GM23338 (cell line): ENCODE measurements at regions not wholly inside any gene's neighbourhood (a gene's known extent, or its start where the extent isn't known, plus 50 kb on each side); places are given as distances from the start of the nearest gene placed in this dataset.

Experiments
- CREB1 ChIP-seq: fragments of 250-450 bp; sonication (Bioruptor Pico); IDR thresholded peaks from 2 replicates; pipeline ENCODE4 v1.5.0; 2020; ENCODE audit warnings: low read depth, mild to moderate bottlenecking, moderate library complexity
- EZH2 ChIP-seq: fragments of 200-600 bp; sonication (generic); IDR thresholded peaks from one replicate; pipeline ENCODE4 v1.8.0; 2017; ENCODE audit warnings: antibody characterized with exemption, mild to moderate bottlenecking, low read depth; ENCODE audit not compliant: unreplicated experiment
- EZH2phosphoT487 ChIP-seq: fragments of 200-600 bp; sonication (generic); IDR thresholded peaks from one replicate; pipeline ENCODE4 v1.8.1; 2018; ENCODE audit warnings: antibody characterized with exemption; ENCODE audit not compliant: unreplicated experiment
- JUNB ChIP-seq: IDR thresholded peaks from one replicate; pipeline ENCODE4 v1.6.1; 2016; ENCODE audit warnings: antibody characterized with exemption; ENCODE audit not compliant: unreplicated experiment
- NANOG ChIP-seq: IDR thresholded peaks from 2 replicates; pipeline ENCODE4 v1.6.1; 2016; ENCODE audit warnings: antibody characterized with exemption, borderline replicate concordance
- POLR2AphosphoS5 ChIP-seq: IDR thresholded peaks from 2 replicates; pipeline ENCODE4 v1.6.1; 2016; ENCODE audit warnings: antibody characterized with exemption, low read depth
- ZNF114 ChIP-seq: fragments of 250-450 bp; sonication (Bioruptor Pico); IDR thresholded peaks from 2 replicates; pipeline ENCODE4 v1.5.0; 2020; ENCODE audit warnings: mild to moderate bottlenecking, moderate library complexity
- TF ChIP-seq, protein P1 (sequence below), 2 experiments: fragments of 200-600 bp in 1 of 2; sonication (generic) in 1 of 2; conservative IDR thresholded peaks; 2 replicates each; pipeline versions ENCODE4 v1.5.1 to v1.6.1; 2016 to 2017; ENCODE audit warnings: antibody characterized with exemption in 2 of 2, low read depth in 2 of 2, mild to moderate bottlenecking in 2 of 2, moderate library complexity in 1 of 2
- TF ChIP-seq, protein P2 (sequence below): IDR thresholded peaks from one replicate; pipeline ENCODE4 v1.6.1; 2018; ENCODE audit warnings: antibody characterized with exemption; ENCODE audit not compliant: unreplicated experiment
- TF ChIP-seq, protein P3 (sequence below): IDR thresholded peaks from 2 replicates; pipeline ENCODE4 v1.6.1; 2016; ENCODE audit warnings: antibody characterized with exemption
- TF ChIP-seq, protein P4 (sequence below): fragments of 250-450 bp; sonication (Bioruptor Pico); IDR thresholded peaks from 2 replicates; pipeline ENCODE4 v1.5.0; 2020; ENCODE audit warnings: mild to moderate bottlenecking, moderate library complexity

DNA sequence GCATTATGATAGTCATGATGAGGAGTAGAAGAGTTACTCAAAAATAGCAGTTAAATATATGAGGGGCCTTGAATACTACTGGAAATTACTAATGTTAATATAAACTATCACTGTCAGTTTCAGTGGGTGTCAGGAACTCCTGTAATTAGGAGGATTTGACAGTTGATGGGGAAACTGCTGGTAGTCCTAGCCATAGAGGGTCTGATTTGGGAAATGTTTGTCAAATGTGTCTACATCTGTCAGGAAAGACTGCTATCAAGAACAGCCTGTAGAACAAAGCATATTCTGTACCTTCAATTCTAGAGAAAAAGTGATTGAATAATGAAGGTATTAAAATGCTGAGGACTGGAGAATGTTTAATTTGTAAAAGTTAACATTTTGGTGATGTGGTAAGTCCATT, 567.9 kb downstream of the CDH9 start:
- TF ChIP-seq EZH2phosphoT487 (no peak), POLR2AphosphoS5 (no peak), JUNB (no peak), EZH2 (no peak), ZNF114 (CRISPR knock-in tag) (no peak), NANOG (no peak), CREB1 (CRISPR knock-in tag) (no peak)
- TF ChIP-seq, protein P1, sequence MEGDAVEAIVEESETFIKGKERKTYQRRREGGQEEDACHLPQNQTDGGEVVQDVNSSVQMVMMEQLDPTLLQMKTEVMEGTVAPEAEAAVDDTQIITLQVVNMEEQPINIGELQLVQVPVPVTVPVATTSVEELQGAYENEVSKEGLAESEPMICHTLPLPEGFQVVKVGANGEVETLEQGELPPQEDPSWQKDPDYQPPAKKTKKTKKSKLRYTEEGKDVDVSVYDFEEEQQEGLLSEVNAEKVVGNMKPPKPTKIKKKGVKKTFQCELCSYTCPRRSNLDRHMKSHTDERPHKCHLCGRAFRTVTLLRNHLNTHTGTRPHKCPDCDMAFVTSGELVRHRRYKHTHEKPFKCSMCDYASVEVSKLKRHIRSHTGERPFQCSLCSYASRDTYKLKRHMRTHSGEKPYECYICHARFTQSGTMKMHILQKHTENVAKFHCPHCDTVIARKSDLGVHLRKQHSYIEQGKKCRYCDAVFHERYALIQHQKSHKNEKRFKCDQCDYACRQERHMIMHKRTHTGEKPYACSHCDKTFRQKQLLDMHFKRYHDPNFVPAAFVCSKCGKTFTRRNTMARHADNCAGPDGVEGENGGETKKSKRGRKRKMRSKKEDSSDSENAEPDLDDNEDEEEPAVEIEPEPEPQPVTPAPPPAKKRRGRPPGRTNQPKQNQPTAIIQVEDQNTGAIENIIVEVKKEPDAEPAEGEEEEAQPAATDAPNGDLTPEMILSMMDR (conservative IDR thresholded peaks at IDR 0.05; ENCODE audit: low read depth in 2 of 2) = no peak
- TF ChIP-seq, protein P2, sequence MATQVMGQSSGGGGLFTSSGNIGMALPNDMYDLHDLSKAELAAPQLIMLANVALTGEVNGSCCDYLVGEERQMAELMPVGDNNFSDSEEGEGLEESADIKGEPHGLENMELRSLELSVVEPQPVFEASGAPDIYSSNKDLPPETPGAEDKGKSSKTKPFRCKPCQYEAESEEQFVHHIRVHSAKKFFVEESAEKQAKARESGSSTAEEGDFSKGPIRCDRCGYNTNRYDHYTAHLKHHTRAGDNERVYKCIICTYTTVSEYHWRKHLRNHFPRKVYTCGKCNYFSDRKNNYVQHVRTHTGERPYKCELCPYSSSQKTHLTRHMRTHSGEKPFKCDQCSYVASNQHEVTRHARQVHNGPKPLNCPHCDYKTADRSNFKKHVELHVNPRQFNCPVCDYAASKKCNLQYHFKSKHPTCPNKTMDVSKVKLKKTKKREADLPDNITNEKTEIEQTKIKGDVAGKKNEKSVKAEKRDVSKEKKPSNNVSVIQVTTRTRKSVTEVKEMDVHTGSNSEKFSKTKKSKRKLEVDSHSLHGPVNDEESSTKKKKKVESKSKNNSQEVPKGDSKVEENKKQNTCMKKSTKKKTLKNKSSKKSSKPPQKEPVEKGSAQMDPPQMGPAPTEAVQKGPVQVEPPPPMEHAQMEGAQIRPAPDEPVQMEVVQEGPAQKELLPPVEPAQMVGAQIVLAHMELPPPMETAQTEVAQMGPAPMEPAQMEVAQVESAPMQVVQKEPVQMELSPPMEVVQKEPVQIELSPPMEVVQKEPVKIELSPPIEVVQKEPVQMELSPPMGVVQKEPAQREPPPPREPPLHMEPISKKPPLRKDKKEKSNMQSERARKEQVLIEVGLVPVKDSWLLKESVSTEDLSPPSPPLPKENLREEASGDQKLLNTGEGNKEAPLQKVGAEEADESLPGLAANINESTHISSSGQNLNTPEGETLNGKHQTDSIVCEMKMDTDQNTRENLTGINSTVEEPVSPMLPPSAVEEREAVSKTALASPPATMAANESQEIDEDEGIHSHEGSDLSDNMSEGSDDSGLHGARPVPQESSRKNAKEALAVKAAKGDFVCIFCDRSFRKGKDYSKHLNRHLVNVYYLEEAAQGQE = no peak
- TF ChIP-seq, protein P3, sequence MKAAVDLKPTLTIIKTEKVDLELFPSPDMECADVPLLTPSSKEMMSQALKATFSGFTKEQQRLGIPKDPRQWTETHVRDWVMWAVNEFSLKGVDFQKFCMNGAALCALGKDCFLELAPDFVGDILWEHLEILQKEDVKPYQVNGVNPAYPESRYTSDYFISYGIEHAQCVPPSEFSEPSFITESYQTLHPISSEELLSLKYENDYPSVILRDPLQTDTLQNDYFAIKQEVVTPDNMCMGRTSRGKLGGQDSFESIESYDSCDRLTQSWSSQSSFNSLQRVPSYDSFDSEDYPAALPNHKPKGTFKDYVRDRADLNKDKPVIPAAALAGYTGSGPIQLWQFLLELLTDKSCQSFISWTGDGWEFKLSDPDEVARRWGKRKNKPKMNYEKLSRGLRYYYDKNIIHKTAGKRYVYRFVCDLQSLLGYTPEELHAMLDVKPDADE = no peak
- TF ChIP-seq, protein P4, sequence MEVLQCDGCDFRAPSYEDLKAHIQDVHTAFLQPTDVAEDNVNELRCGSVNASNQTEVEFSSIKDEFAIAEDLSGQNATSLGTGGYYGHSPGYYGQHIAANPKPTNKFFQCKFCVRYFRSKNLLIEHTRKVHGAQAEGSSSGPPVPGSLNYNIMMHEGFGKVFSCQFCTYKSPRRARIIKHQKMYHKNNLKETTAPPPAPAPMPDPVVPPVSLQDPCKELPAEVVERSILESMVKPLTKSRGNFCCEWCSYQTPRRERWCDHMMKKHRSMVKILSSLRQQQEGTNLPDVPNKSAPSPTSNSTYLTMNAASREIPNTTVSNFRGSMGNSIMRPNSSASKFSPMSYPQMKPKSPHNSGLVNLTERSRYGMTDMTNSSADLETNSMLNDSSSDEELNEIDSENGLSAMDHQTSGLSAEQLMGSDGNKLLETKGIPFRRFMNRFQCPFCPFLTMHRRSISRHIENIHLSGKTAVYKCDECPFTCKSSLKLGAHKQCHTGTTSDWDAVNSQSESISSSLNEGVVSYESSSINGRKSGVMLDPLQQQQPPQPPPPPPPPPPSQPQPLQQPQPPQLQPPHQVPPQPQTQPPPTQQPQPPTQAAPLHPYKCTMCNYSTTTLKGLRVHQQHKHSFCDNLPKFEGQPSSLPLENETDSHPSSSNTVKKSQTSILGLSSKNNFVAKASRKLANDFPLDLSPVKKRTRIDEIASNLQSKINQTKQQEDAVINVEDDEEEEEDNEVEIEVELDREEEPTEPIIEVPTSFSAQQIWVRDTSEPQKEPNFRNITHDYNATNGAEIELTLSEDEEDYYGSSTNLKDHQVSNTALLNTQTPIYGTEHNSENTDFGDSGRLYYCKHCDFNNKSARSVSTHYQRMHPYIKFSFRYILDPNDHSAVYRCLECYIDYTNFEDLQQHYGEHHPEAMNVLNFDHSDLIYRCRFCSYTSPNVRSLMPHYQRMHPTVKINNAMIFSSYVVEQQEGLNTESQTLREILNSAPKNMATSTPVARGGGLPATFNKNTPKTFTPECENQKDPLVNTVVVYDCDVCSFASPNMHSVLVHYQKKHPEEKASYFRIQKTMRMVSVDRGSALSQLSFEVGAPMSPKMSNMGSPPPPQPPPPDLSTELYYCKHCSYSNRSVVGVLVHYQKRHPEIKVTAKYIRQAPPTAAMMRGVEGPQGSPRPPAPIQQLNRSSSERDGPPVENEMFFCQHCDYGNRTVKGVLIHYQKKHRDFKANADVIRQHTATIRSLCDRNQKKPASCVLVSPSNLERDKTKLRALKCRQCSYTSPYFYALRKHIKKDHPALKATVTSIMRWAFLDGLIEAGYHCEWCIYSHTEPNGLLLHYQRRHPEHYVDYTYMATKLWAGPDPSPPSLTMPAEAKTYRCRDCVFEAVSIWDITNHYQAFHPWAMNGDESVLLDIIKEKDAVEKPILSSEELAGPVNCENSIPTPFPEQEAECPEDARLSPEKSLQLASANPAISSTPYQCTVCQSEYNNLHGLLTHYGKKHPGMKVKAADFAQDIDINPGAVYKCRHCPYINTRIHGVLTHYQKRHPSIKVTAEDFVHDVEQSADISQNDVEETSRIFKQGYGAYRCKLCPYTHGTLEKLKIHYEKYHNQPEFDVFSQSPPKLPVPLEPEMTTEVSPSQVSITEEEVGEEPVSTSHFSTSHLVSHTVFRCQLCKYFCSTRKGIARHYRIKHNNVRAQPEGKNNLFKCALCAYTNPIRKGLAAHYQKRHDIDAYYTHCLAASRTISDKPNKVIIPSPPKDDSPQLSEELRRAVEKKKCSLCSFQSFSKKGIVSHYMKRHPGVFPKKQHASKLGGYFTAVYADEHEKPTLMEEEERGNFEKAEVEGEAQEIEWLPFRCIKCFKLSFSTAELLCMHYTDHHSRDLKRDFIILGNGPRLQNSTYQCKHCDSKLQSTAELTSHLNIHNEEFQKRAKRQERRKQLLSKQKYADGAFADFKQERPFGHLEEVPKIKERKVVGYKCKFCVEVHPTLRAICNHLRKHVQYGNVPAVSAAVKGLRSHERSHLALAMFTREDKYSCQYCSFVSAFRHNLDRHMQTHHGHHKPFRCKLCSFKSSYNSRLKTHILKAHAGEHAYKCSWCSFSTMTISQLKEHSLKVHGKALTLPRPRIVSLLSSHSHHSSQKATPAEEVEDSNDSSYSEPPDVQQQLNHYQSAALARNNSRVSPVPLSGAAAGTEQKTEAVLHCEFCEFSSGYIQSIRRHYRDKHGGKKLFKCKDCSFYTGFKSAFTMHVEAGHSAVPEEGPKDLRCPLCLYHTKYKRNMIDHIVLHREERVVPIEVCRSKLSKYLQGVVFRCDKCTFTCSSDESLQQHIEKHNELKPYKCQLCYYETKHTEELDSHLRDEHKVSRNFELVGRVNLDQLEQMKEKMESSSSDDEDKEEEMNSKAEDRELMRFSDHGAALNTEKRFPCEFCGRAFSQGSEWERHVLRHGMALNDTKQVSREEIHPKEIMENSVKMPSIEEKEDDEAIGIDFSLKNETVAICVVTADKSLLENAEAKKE (CRISPR knock-in tag) = no peak
